ENCODE measurements at regions not wholly inside any gene's neighbourhood (a gene's known extent, or its start where the extent isn't known, plus 50 kb on each side); places are given as distances from the start of the nearest gene placed in this dataset.

DNA sequence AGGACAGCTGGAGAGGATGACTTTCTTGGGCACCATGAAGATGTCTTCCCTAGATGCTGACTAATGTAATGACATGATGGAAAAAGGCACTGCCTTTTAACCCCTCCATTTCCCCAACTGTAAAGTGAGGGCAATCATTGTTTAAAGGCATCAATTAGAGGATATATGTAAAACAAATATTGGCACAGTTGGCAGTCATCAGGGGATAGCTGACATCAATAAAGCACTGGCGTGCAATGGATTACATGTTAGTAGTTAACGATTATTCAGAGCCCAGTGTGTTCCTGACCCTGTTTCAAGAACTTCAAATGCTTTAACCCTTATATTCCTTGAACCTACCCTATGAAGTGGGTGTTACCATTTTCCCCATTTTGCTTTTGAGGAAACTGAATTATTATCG, 100.7 kb downstream of the TMEM114 start (continued):
- TF ChIP-seq, protein P1, sequence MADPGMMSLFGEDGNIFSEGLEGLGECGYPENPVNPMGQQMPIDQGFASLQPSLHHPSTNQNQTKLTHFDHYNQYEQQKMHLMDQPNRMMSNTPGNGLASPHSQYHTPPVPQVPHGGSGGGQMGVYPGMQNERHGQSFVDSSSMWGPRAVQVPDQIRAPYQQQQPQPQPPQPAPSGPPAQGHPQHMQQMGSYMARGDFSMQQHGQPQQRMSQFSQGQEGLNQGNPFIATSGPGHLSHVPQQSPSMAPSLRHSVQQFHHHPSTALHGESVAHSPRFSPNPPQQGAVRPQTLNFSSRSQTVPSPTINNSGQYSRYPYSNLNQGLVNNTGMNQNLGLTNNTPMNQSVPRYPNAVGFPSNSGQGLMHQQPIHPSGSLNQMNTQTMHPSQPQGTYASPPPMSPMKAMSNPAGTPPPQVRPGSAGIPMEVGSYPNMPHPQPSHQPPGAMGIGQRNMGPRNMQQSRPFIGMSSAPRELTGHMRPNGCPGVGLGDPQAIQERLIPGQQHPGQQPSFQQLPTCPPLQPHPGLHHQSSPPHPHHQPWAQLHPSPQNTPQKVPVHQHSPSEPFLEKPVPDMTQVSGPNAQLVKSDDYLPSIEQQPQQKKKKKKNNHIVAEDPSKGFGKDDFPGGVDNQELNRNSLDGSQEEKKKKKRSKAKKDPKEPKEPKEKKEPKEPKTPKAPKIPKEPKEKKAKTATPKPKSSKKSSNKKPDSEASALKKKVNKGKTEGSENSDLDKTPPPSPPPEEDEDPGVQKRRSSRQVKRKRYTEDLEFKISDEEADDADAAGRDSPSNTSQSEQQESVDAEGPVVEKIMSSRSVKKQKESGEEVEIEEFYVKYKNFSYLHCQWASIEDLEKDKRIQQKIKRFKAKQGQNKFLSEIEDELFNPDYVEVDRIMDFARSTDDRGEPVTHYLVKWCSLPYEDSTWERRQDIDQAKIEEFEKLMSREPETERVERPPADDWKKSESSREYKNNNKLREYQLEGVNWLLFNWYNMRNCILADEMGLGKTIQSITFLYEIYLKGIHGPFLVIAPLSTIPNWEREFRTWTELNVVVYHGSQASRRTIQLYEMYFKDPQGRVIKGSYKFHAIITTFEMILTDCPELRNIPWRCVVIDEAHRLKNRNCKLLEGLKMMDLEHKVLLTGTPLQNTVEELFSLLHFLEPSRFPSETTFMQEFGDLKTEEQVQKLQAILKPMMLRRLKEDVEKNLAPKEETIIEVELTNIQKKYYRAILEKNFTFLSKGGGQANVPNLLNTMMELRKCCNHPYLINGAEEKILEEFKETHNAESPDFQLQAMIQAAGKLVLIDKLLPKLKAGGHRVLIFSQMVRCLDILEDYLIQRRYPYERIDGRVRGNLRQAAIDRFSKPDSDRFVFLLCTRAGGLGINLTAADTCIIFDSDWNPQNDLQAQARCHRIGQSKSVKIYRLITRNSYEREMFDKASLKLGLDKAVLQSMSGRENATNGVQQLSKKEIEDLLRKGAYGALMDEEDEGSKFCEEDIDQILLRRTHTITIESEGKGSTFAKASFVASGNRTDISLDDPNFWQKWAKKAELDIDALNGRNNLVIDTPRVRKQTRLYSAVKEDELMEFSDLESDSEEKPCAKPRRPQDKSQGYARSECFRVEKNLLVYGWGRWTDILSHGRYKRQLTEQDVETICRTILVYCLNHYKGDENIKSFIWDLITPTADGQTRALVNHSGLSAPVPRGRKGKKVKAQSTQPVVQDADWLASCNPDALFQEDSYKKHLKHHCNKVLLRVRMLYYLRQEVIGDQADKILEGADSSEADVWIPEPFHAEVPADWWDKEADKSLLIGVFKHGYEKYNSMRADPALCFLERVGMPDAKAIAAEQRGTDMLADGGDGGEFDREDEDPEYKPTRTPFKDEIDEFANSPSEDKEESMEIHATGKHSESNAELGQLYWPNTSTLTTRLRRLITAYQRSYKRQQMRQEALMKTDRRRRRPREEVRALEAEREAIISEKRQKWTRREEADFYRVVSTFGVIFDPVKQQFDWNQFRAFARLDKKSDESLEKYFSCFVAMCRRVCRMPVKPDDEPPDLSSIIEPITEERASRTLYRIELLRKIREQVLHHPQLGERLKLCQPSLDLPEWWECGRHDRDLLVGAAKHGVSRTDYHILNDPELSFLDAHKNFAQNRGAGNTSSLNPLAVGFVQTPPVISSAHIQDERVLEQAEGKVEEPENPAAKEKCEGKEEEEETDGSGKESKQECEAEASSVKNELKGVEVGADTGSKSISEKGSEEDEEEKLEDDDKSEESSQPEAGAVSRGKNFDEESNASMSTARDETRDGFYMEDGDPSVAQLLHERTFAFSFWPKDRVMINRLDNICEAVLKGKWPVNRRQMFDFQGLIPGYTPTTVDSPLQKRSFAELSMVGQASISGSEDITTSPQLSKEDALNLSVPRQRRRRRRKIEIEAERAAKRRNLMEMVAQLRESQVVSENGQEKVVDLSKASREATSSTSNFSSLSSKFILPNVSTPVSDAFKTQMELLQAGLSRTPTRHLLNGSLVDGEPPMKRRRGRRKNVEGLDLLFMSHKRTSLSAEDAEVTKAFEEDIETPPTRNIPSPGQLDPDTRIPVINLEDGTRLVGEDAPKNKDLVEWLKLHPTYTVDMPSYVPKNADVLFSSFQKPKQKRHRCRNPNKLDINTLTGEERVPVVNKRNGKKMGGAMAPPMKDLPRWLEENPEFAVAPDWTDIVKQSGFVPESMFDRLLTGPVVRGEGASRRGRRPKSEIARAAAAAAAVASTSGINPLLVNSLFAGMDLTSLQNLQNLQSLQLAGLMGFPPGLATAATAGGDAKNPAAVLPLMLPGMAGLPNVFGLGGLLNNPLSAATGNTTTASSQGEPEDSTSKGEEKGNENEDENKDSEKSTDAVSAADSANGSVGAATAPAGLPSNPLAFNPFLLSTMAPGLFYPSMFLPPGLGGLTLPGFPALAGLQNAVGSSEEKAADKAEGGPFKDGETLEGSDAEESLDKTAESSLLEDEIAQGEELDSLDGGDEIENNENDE (IDR thresholded peaks at IDR 0.05; ENCODE audit: insufficient replicate concordance, low read length), result no peak
- TF ChIP-seq TEAD4 (IDR thresholded peaks at IDR 0.05; ENCODE audit: low read depth, low read length) (no peak), SRF (IDR thresholded peaks at IDR 0.05; ENCODE audit: low read depth, low read length) (no peak), NANOG (IDR thresholded peaks at IDR 0.05; ENCODE audit: insufficient read depth, low read depth, low read length, poor library complexity, severe bottlenecking) (no peak), SP4 (IDR thresholded peaks at IDR 0.05; ENCODE audit: low read length) (no peak), MAFK (IDR thresholded peaks at IDR 0.05; ENCODE audit: low read depth, low read length) (no peak), GTF2F1 (IDR thresholded peaks at IDR 0.05; ENCODE audit: borderline replicate concordance, low read depth, low read length) (no peak), EZH2 (IDR thresholded peaks at IDR 0.05; ENCODE audit: low read depth, low read length, severe bottlenecking) (no peak), NRF1 (IDR thresholded peaks at IDR 0.05; ENCODE audit: low read depth, low read length) (no peak)
- TF ChIP-seq, protein P2, sequence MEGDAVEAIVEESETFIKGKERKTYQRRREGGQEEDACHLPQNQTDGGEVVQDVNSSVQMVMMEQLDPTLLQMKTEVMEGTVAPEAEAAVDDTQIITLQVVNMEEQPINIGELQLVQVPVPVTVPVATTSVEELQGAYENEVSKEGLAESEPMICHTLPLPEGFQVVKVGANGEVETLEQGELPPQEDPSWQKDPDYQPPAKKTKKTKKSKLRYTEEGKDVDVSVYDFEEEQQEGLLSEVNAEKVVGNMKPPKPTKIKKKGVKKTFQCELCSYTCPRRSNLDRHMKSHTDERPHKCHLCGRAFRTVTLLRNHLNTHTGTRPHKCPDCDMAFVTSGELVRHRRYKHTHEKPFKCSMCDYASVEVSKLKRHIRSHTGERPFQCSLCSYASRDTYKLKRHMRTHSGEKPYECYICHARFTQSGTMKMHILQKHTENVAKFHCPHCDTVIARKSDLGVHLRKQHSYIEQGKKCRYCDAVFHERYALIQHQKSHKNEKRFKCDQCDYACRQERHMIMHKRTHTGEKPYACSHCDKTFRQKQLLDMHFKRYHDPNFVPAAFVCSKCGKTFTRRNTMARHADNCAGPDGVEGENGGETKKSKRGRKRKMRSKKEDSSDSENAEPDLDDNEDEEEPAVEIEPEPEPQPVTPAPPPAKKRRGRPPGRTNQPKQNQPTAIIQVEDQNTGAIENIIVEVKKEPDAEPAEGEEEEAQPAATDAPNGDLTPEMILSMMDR (IDR thresholded peaks at IDR 0.05; ENCODE audit: control extremely low read depth in 1 of 3, insufficient read depth in 1 of 3, low read depth in 1 of 3, low read length in 3 of 3), result no peak
